HEK293 (cell line): ENCODE measurements at regions not wholly inside any gene's neighbourhood (a gene's known extent, or its start where the extent isn't known, plus 50 kb on each side); places are given as distances from the start of the nearest gene placed in this dataset.

Experiments
- CTCF ChIA-PET: fragments of 350-600 bp; formaldehyde crosslinking; extraction: SDS; loops from one replicate; lab custom pipeline; 2021; ENCODE audit warnings: antibody characterized with exemption; lab: Yijun Ruan, JAX
- POLR2A ChIA-PET: fragments of 300-600 bp; formaldehyde crosslinking; extraction: SDS; loops from one replicate; lab custom pipeline; 2020; ENCODE audit warnings: antibody characterized with exemption, inconsistent platforms; lab: Yijun Ruan, JAX
- H3K27ac ChIP-seq: fragments of 200-500 bp; sonication (Bioruptor generic); 2 replicates; pipeline ENCODE4 v1.5.1; 2014; ENCODE audit warnings: low read depth, low read length, control low read depth, inconsistent platforms; ENCODE audit errors: extremely low read depth
- H3K36me3 ChIP-seq, 2 experiments: fragments of 200-500 bp in 1 of 2; sonication (Bioruptor generic) in 1 of 2; 1 replicate in 1 of 2; 2 replicates in 1 of 2; pipeline ENCODE4 v1.5.1; 2014 to 2017; ENCODE audit warnings: inconsistent platforms in 2 of 2, low read length in 2 of 2; ENCODE audit not compliant: control insufficient read depth in 2 of 2, insufficient read depth in 1 of 2
- H3K4me1 ChIP-seq: fragments of 200-500 bp; sonication (Bioruptor generic); 2 replicates; pipeline ENCODE4 v1.5.1; 2014; ENCODE audit warnings: mild to moderate bottlenecking, low read length, inconsistent platforms; ENCODE audit not compliant: control insufficient read depth, insufficient read depth
- H3K4me3 ChIP-seq: 2 replicates; pipeline ENCODE4 v1.5.1; 2011; ENCODE audit warnings: low read depth, mild to moderate bottlenecking, control low read depth, low read length, moderate library complexity
- H3K9me3 ChIP-seq: fragments of 200-500 bp; sonication (Bioruptor generic); 2 replicates; pipeline ENCODE4 v1.5.1; 2014; ENCODE audit warnings: low read depth, low read length, inconsistent platforms; ENCODE audit not compliant: control insufficient read depth, insufficient read depth
- AEBP2 ChIP-seq: fragments of 450-650 bp; formaldehyde crosslinking; IDR thresholded peaks from 2 replicates; pipeline ENCODE4 v1.5.1; 2016; ENCODE audit warnings: missing biosample characterization, missing genetic modification characterization, borderline replicate concordance
- GLIS1 ChIP-seq: fragments of 450-650 bp; formaldehyde crosslinking; IDR thresholded peaks from 2 replicates; pipeline ENCODE4 v1.5.1; 2016; ENCODE audit warnings: missing biosample characterization, missing genetic modification characterization
- PBX3 ChIP-seq: sonication (generic); formaldehyde crosslinking; IDR thresholded peaks from 2 replicates; pipeline ENCODE4 v1.8.1; 2022; ENCODE audit warnings: mild to moderate bottlenecking, moderate library complexity, missing genetic modification reagents
- PRDM6 ChIP-seq: fragments of 450-650 bp; formaldehyde crosslinking; IDR thresholded peaks from 2 replicates; pipeline ENCODE4 v1.5.1; 2017; ENCODE audit warnings: missing biosample characterization, missing genetic modification characterization
- ZNF132 ChIP-seq: fragments of 450-650 bp; formaldehyde crosslinking; IDR thresholded peaks from 2 replicates; pipeline ENCODE4 v1.5.1; 2017; ENCODE audit warnings: missing biosample characterization, missing genetic modification characterization, borderline replicate concordance
- ZNF174 ChIP-seq: fragments of 450-650 bp; formaldehyde crosslinking; IDR thresholded peaks from 2 replicates; pipeline ENCODE4 v1.5.0; 2017; ENCODE audit warnings: missing biosample characterization, mild to moderate bottlenecking, missing genetic modification characterization
- ZNF202 ChIP-seq: fragments of 450-650 bp; formaldehyde crosslinking; IDR thresholded peaks from 2 replicates; pipeline ENCODE4 v1.5.1; 2016; ENCODE audit warnings: missing biosample characterization, missing genetic modification characterization, borderline replicate concordance
- ZNF223 ChIP-seq: fragments of 450-650 bp; formaldehyde crosslinking; IDR thresholded peaks from 2 replicates; pipeline ENCODE4 v1.5.1; 2016; ENCODE audit warnings: missing biosample characterization, missing genetic modification characterization
- ZNF239 ChIP-seq: fragments of 450-650 bp; formaldehyde crosslinking; IDR thresholded peaks from 2 replicates; pipeline ENCODE4 v1.5.1; 2016; ENCODE audit warnings: missing biosample characterization, missing genetic modification characterization
- ZNF292 ChIP-seq: fragments of 450-650 bp; formaldehyde crosslinking; IDR thresholded peaks from 2 replicates; pipeline ENCODE4 v1.5.1; 2016; ENCODE audit warnings: low read depth, missing biosample characterization, missing genetic modification characterization, borderline replicate concordance
- ZNF335 ChIP-seq: fragments of 450-650 bp; formaldehyde crosslinking; conservative IDR thresholded peaks from 2 replicates; pipeline ENCODE4 v1.5.1; 2016; ENCODE audit warnings: missing biosample characterization, missing genetic modification characterization
- ZNF394 ChIP-seq: fragments of 450-650 bp; formaldehyde crosslinking; IDR thresholded peaks from 2 replicates; pipeline ENCODE4 v1.5.1; 2016; ENCODE audit warnings: missing biosample characterization, missing genetic modification characterization, mild to moderate bottlenecking, moderate library complexity, borderline replicate concordance
- ZNF398 ChIP-seq: fragments of 450-650 bp; formaldehyde crosslinking; IDR thresholded peaks from 2 replicates; pipeline ENCODE4 v1.5.1; 2017; ENCODE audit warnings: missing biosample characterization, missing genetic modification characterization
- ZNF449 ChIP-seq: fragments of 450-650 bp; formaldehyde crosslinking; IDR thresholded peaks from 2 replicates; pipeline ENCODE4 v1.5.1; 2017; ENCODE audit warnings: missing biosample characterization, mild to moderate bottlenecking, missing genetic modification characterization, moderate library complexity
- ZNF521 ChIP-seq: fragments of 450-650 bp; formaldehyde crosslinking; IDR thresholded peaks from 2 replicates; pipeline ENCODE4 v1.5.1; 2017; ENCODE audit warnings: missing biosample characterization, mild to moderate bottlenecking, missing genetic modification characterization
- ZNF544 ChIP-seq: fragments of 450-650 bp; formaldehyde crosslinking; IDR thresholded peaks from 2 replicates; pipeline ENCODE4 v1.5.0; 2017; ENCODE audit warnings: missing biosample characterization, missing genetic modification characterization
- ZNF629 ChIP-seq: fragments of 450-650 bp; formaldehyde crosslinking; IDR thresholded peaks from 2 replicates; pipeline ENCODE4 v1.5.1; 2017; ENCODE audit warnings: missing biosample characterization, missing genetic modification characterization
- ZNF677 ChIP-seq: fragments of 450-650 bp; IDR thresholded peaks from 2 replicates; pipeline ENCODE4 v1.5.0; 2018; ENCODE audit warnings: missing biosample characterization, mild to moderate bottlenecking, missing genetic modification characterization, moderate library complexity
- ZNF692 ChIP-seq: fragments of 450-650 bp; formaldehyde crosslinking; IDR thresholded peaks from 2 replicates; pipeline ENCODE4 v1.5.1; 2016; ENCODE audit warnings: missing biosample characterization, missing genetic modification characterization
- ZNF776 ChIP-seq: fragments of 450-650 bp; formaldehyde crosslinking; IDR thresholded peaks from 2 replicates; pipeline ENCODE4 v1.5.0; 2017; ENCODE audit warnings: missing biosample characterization, missing genetic modification characterization, borderline replicate concordance
- ZNF830 ChIP-seq: fragments of 450-650 bp; IDR thresholded peaks from 2 replicates; pipeline ENCODE4 v1.5.0; 2018; ENCODE audit warnings: missing biosample characterization, missing genetic modification characterization, low read depth, mild to moderate bottlenecking, moderate library complexity
- ZNF837 ChIP-seq: fragments of 450-650 bp; formaldehyde crosslinking; IDR thresholded peaks from 2 replicates; pipeline ENCODE4 v1.5.1; 2016; ENCODE audit warnings: missing biosample characterization, missing genetic modification characterization
- ZXDB ChIP-seq: fragments of 450-650 bp; formaldehyde crosslinking; IDR thresholded peaks from 2 replicates; pipeline ENCODE4 v1.5.1; 2016; ENCODE audit warnings: missing biosample characterization, missing genetic modification characterization

GRCh38 chr13:86665842-86666241, 866.6 kb upstream of the SLITRK6 start:
- ChIA-PET CTCF (interaction anchor here (0.6 kb wide), 1 partner anchor 125 kb away, joined by 4 read pairs; no protein-coding TSS in a partner anchor), POLR2A (no interaction called here)
- H3K4me3 ChIP-seq, result no peak overlapping the region
- H3K27ac ChIP-seq, result no peak overlapping the region
- TF ChIP-seq ZNF692 (no peak), ZNF174 (tag by site-specific recombination) (no peak), ZNF677 (tag by site-specific recombination) (no peak), ZNF398 (tag by site-specific recombination) (no peak), ZNF830 (no peak), ZNF292 (no peak), ZNF132 (tag by site-specific recombination) (no peak), GLIS1 (tag by site-specific recombination) (no peak), ZNF394 (tag by site-specific recombination) (no peak), ZNF239 (tag by site-specific recombination) (no peak), ZNF544 (tag by site-specific recombination) (no peak), ZNF629 (tag by site-specific recombination) (no peak), ZNF521 (tag by site-specific recombination) (no peak), ZNF776 (tag by site-specific recombination) (no peak)
- H3K36me3 ChIP-seq, result no peaks in the 10 kb centered on the region
- no peaks in the 10 kb centered on the region for H3K4me1 ChIP-seq
- no peaks in the 10 kb centered on the region for H3K9me3 ChIP-seq

GRCh38 chr13:86673931-86674431, 874.8 kb upstream of the SLITRK6 start:
- TF ChIP-seq PBX3 (CRISPR knock-in tag), result no peak
- Histone ChIP-seq H3K36me3 (no peaks in the 10 kb centered on the region), H3K9me3 (no peaks in the 10 kb centered on the region), H3K4me1 (no peaks in the 10 kb centered on the region), H3K27ac (no peak overlapping the region), H3K4me3 (no peak overlapping the region)
- ChIA-PET CTCF (no interaction called here), POLR2A (no interaction called here)

- H3K36me3 ChIP-seq, result no peaks in the 10 kb centered on the region
- ChIA-PET POLR2A (no interaction called here), CTCF (no interaction called here)
- no peak overlapping the region for H3K27ac ChIP-seq
- H3K9me3 ChIP-seq, result no peaks in the 10 kb centered on the region
- no peak overlapping the region for H3K4me3 ChIP-seq
- no peaks in the 10 kb centered on the region for H3K4me1 ChIP-seq
- TF ChIP-seq ZNF449 (tag by site-specific recombination) (no peak), ZNF677 (tag by site-specific recombination) (no peak), ZNF202 (tag by site-specific recombination) (no peak), PRDM6 (tag by site-specific recombination) (no peak), ZNF837 (tag by site-specific recombination) (no peak), ZNF776 (tag by site-specific recombination) (no peak), ZNF223 (tag by site-specific recombination) (no peak), AEBP2 (no peak), ZXDB (tag by site-specific recombination) (no peak), ZNF335 (tag by site-specific recombination) (no peak)
Measured at GRCh38 chr13:86681223-86681622, 882.0 kb upstream of the SLITRK6 start.
